Stimulated activated CD4-positive, alpha-beta T cell treated with anti-CD3 and anti-CD28 coated beads, Interleukin-12 subunit alpha, Interleukin-12 subunit beta, amount 100 ng/mL, for 24 hours (primary cell): ENCODE measurements at regions not wholly inside any gene's neighbourhood (a gene's known extent, or its start where the extent isn't known, plus 50 kb on each side); places are given as distances from the start of the nearest gene placed in this dataset.

Experiments used
- DNase-seq, 2 experiments: peaks; one replicate each; pipeline ENCODE4 v3.0.0-alpha.2; 2020; ENCODE audit warnings: low read depth in 2 of 2

GRCh38 chr16:6932871-6933385 lies 399.7 kb upstream of the RBFOX1 start:
- no peak for DNase-seq

- DNase-seq: no peak
These were observed 402.8 kb upstream of the RBFOX1 start for GRCh38 chr16:6929868-6930267.

GRCh38 chr16:6926762-6927161 lies 405.9 kb upstream of the RBFOX1 start:
- DNase-seq: no peak

- DNase-seq: no peak
These were observed 406.3 kb upstream of the RBFOX1 start for GRCh38 chr16:6926341-6926740.

GRCh38 chr16:6918646-6919045 lies 414.0 kb upstream of the RBFOX1 start:
- no peak for DNase-seq

- no peak for DNase-seq
These were observed 415.7 kb upstream of the RBFOX1 start for GRCh38 chr16:6916946-6917345.

GRCh38 chr16:6913566-6913965 lies 419.1 kb upstream of the RBFOX1 start:
- DNase-seq: no peak

- no peak for DNase-seq
These were observed 422.3 kb upstream of the RBFOX1 start for GRCh38 chr16:6910301-6910700.

GRCh38 chr16:6905601-6906000 lies 427.0 kb upstream of the RBFOX1 start:
- no peak for DNase-seq

- DNase-seq: no peak
These were observed 429.0 kb upstream of the RBFOX1 start for GRCh38 chr16:6903671-6904070.

GRCh38 chr16:6898896-6899295 lies 433.7 kb upstream of the RBFOX1 start:
- DNase-seq: no peak

- no peak for DNase-seq
These were observed 434.7 kb upstream of the RBFOX1 start for GRCh38 chr16:6897876-6898485.

GRCh38 chr16:6892966-6893365 lies 439.7 kb upstream of the RBFOX1 start:
- no peak for DNase-seq

- no peak for DNase-seq
These were observed 441.1 kb upstream of the RBFOX1 start for GRCh38 chr16:6891496-6891895.

- DNase-seq: no peak
These were observed 444.1 kb upstream of the RBFOX1 start for GRCh38 chr16:6888531-6888930.

GRCh38 chr16:6884002-6884401 lies 448.6 kb upstream of the RBFOX1 start:
- DNase-seq: no peak

GRCh38 chr16:6880263-6880662 lies 452.4 kb upstream of the RBFOX1 start:
- DNase-seq: no peak

- DNase-seq: no peak
These were observed 468.0 kb upstream of the RBFOX1 start for GRCh38 chr16:6864671-6865070.

GRCh38 chr16:6864244-6864643 lies 468.4 kb upstream of the RBFOX1 start:
- no peak for DNase-seq

- DNase-seq: no peak
These were observed 469.5 kb upstream of the RBFOX1 start for GRCh38 chr16:6863135-6863534.

GRCh38 chr16:6861815-6862477 lies 470.7 kb upstream of the RBFOX1 start:
- no peak for DNase-seq

- DNase-seq: no peak
These were observed 471.4 kb upstream of the RBFOX1 start for GRCh38 chr16:6861135-6861814.

- DNase-seq: no peak
These were observed 475.1 kb upstream of the RBFOX1 start for GRCh38 chr16:6857575-6857974.
